Colonic mucosa (tissue), 4 donors: ENCODE measurements at regions not wholly inside any gene's neighbourhood (a gene's known extent, or its start where the extent isn't known, plus 50 kb on each side); places are given as distances from the start of the nearest gene placed in this dataset.

Source experiments
- DNase-seq: peaks from one replicate; pipeline ENCODE4 v3.0.0-alpha.2; 2020
- H3K27ac ChIP-seq: fragments of 200-600 bp; one replicate; pipeline ENCODE4 v1.8.0; 2021
- H3K27me3 ChIP-seq: fragments of 200-600 bp; one replicate; pipeline ENCODE4 v1.8.0; 2021
- H3K36me3 ChIP-seq: fragments of 200-600 bp; one replicate; pipeline ENCODE4 v1.8.0; 2021
- H3K4me1 ChIP-seq: fragments of 200-600 bp; one replicate; pipeline ENCODE4 v1.8.0; 2021; ENCODE audit warnings: mild to moderate bottlenecking
- H3K4me3 ChIP-seq: fragments of 200-600 bp; one replicate; pipeline ENCODE4 v1.8.0; 2021
- H3K9ac ChIP-seq, 2 donors: one replicate each; pipeline ENCODE4 v1.7.0; 2013; ENCODE audit warnings: control low read depth in 2 of 2, low read depth in 2 of 2, low read length in 2 of 2
- H3K9me3 ChIP-seq: fragments of 200-600 bp; one replicate; pipeline ENCODE4 v1.8.0; 2021
- CTCF ChIP-seq: fragments of 200-600 bp; IDR thresholded peaks from one replicate; pipeline ENCODE4 v1.8.0; 2022; ENCODE audit warnings: antibody characterized with exemption, mild to moderate bottlenecking
- intact Hi-C: fragments of 100-400 bp; cut with DNase I; formaldehyde crosslinking; loops from one replicate; pipeline ENCODE4 v1.14.1; 2022
- donor health status: healthy.
- donor health status: DM: no; HTN: no; CAD: no.
- donor health status: DM: no; HTN: no; CAD: no.

- H3K9me3 ChIP-seq, result no peaks in the 10 kb centered on the region
- H3K27me3 ChIP-seq, result no peaks in the 10 kb centered on the region
- no peak for DNase-seq
- H3K27ac ChIP-seq, result no peak overlapping the region
- H3K9ac ChIP-seq, result no peak overlapping the region
- intact Hi-C loops, result no loop called here
- no peak for TF ChIP-seq CTCF
- no peak overlapping the region for H3K4me3 ChIP-seq
- H3K4me1 ChIP-seq, result no peaks in the 10 kb centered on the region
- no peaks in the 10 kb centered on the region for H3K36me3 ChIP-seq
Observed at GRCh38 chr5:30866142-30866541, 327.3 kb upstream of the CDH6 start.

- intact Hi-C loops, result no loop called here
- no peaks in the 10 kb centered on the region for H3K36me3 ChIP-seq
Observed at GRCh38 chr5:30856242-30856641, 337.2 kb upstream of the CDH6 start.

GRCh38 chr5:30853158-30853557 lies 340.3 kb upstream of the CDH6 start:
- H3K4me1 ChIP-seq, result no peaks in the 10 kb centered on the region
- H3K36me3 ChIP-seq, result no peaks in the 10 kb centered on the region
- H3K9me3 ChIP-seq, result no peaks in the 10 kb centered on the region
- H3K27ac ChIP-seq, result no peak overlapping the region
- H3K9ac ChIP-seq, result no peak overlapping the region
- intact Hi-C loops, result no loop called here
- no peak for DNase-seq
- H3K4me3 ChIP-seq, result no peak overlapping the region
- no peaks in the 10 kb centered on the region for H3K27me3 ChIP-seq
- TF ChIP-seq CTCF, result no peak

More at GRCh38 chr5:30856242-30856641, 337.2 kb upstream of the CDH6 start:
- DNase-seq, result no peak
- no peaks in the 10 kb centered on the region for H3K9me3 ChIP-seq
- no peak for TF ChIP-seq CTCF
- H3K9ac ChIP-seq, result no peak overlapping the region
- H3K4me3 ChIP-seq, result no peak overlapping the region
- H3K27me3 ChIP-seq, result no peaks in the 10 kb centered on the region
- no peak overlapping the region for H3K27ac ChIP-seq
- H3K4me1 ChIP-seq, result no peaks in the 10 kb centered on the region

- Histone ChIP-seq H3K9ac (no peak overlapping the region), H3K27ac (no peak overlapping the region), H3K27me3 (no peaks in the 10 kb centered on the region), H3K4me3 (no peak overlapping the region), H3K36me3 (no peaks in the 10 kb centered on the region), H3K9me3 (no peaks in the 10 kb centered on the region), H3K4me1 (no peaks in the 10 kb centered on the region)
- TF ChIP-seq CTCF, result no peak
- intact Hi-C loops, result no loop called here
- DNase-seq, result no peak
Observed at GRCh38 chr5:30850866-30851265, 342.6 kb upstream of the CDH6 start.

- no peaks in the 10 kb centered on the region for H3K9me3 ChIP-seq
- no peak overlapping the region for H3K9ac ChIP-seq
- no peaks in the 10 kb centered on the region for H3K27me3 ChIP-seq
- no peak overlapping the region for H3K27ac ChIP-seq
- no peak for TF ChIP-seq CTCF
- intact Hi-C loops, result no loop called here
- no peaks in the 10 kb centered on the region for H3K4me1 ChIP-seq
- H3K36me3 ChIP-seq, result no peaks in the 10 kb centered on the region
- no peak overlapping the region for H3K4me3 ChIP-seq
- no peak for DNase-seq
Observed at GRCh38 chr5:30849931-30850710, 343.4 kb upstream of the CDH6 start.
